ENCODE measurements at regions not wholly inside any gene's neighbourhood (a gene's known extent, or its start where the extent isn't known, plus 50 kb on each side); places are given as distances from the start of the nearest gene placed in this dataset.

DNA sequence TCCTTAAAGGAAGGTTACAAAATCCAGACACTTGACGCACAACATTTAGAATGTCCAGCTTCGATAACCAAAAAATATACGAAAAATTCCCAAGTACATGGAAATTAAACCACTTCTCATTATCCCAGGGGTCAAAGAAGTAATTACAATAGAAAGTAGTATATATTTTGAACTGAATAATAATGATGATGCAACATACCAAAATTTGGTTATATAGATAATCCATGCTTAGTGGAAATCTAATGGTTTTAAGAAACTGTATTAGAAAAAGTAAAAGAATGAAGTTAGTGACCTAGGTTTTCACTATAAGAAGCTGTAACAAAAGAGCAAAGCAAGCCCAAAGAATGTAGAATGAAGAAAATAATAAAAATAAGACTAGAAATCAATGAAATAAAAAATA, 204.0 kb upstream of the PUM3 start:
- no peak for TF ChIP-seq POLR2A (IDR thresholded peaks at IDR 0.05)
- TF ChIP-seq, protein P1, sequence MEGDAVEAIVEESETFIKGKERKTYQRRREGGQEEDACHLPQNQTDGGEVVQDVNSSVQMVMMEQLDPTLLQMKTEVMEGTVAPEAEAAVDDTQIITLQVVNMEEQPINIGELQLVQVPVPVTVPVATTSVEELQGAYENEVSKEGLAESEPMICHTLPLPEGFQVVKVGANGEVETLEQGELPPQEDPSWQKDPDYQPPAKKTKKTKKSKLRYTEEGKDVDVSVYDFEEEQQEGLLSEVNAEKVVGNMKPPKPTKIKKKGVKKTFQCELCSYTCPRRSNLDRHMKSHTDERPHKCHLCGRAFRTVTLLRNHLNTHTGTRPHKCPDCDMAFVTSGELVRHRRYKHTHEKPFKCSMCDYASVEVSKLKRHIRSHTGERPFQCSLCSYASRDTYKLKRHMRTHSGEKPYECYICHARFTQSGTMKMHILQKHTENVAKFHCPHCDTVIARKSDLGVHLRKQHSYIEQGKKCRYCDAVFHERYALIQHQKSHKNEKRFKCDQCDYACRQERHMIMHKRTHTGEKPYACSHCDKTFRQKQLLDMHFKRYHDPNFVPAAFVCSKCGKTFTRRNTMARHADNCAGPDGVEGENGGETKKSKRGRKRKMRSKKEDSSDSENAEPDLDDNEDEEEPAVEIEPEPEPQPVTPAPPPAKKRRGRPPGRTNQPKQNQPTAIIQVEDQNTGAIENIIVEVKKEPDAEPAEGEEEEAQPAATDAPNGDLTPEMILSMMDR (IDR thresholded peaks at IDR 0.05 in 4 of 5, conservative IDR thresholded peaks at IDR 0.05 in 1 of 5) = no peak

All from gastrocnemius medialis (tissue), 4 donors.